Spleen (tissue), 11 donors: ENCODE measurements at regions not wholly inside any gene's neighbourhood (a gene's known extent, or its start where the extent isn't known, plus 50 kb on each side); places are given as distances from the start of the nearest gene placed in this dataset.

Experiments
- DNase-seq: peaks from one replicate; pipeline ENCODE4 v3.0.0-alpha.2; 2020
- H3K27ac ChIP-seq, 8 donors: fragments of 200-600 bp; sonication (generic) in 7 of 8; 1 replicate in 4 of 8; 2 replicates in 4 of 8; pipeline versions ENCODE4 v1.5.0 to v1.8.0; 2016 to 2021; ENCODE audit warnings: inconsistent platforms in 4 of 8, mild to moderate bottlenecking in 4 of 8, moderate library complexity in 1 of 8
- H3K27me3 ChIP-seq, 7 donors: fragments of 200-600 bp; sonication (generic) in 6 of 7; replicated peaks in 1 of 7; 1 replicate in 4 of 7; 2 replicates in 3 of 7; pipeline versions ENCODE4 v1.5.0 to v1.8.0; 2016 to 2021; ENCODE audit warnings: inconsistent platforms in 3 of 7, mild to moderate bottlenecking in 1 of 7
- H3K36me3 ChIP-seq, 6 donors: fragments of 200-600 bp; sonication (generic) in 5 of 6; 1 replicate in 4 of 6; 2 replicates in 2 of 6; pipeline versions ENCODE4 v1.5.0 to v1.8.0; 2016 to 2021; ENCODE audit warnings: inconsistent platforms in 2 of 6
- H3K4me1 ChIP-seq, 6 donors: fragments of 200-600 bp; sonication (generic) in 5 of 6; 1 replicate in 3 of 6; 2 replicates in 3 of 6; pipeline versions ENCODE4 v1.5.0 to v1.8.0; 2016 to 2021; ENCODE audit warnings: inconsistent platforms in 3 of 6
- H3K4me3 ChIP-seq, 8 donors: fragments of 200-600 bp; sonication (generic) in 7 of 8; 1 replicate in 4 of 8; 2 replicates in 4 of 8; pipeline versions ENCODE4 v1.5.0 to v1.8.0; 2016 to 2021; ENCODE audit warnings: inconsistent platforms in 4 of 8, mild to moderate bottlenecking in 4 of 8, moderate library complexity in 2 of 8
- H3K9me3 ChIP-seq, 8 donors: fragments of 200-600 bp; sonication (generic) in 7 of 8; 1 replicate in 4 of 8; 2 replicates in 4 of 8; pipeline versions ENCODE4 v1.5.0 to v1.8.0; 2016 to 2021; ENCODE audit warnings: inconsistent platforms in 4 of 8
- CTCF ChIP-seq, 11 experiments: fragments of 200-600 bp in 7 of 11; fragments of 450-650 bp in 4 of 11; sonication (generic) in 4 of 11; IDR thresholded peaks in 8 of 11; conservative IDR thresholded peaks in 3 of 11; 1 replicate in 7 of 11; 2 replicates in 4 of 11; pipeline versions ENCODE4 v1.4.0 to v1.8.0; 2016 to 2021; ENCODE audit warnings: antibody characterized with exemption in 11 of 11, inconsistent platforms in 4 of 11, mild to moderate bottlenecking in 1 of 11
- POLR2A ChIP-seq, 3 donors: fragments of 450-650 bp; IDR thresholded peaks; one replicate each; pipeline ENCODE4 v1.5.1; 2017; ENCODE audit warnings: antibody characterized with exemption in 3 of 3, mild to moderate bottlenecking in 1 of 3
- POLR2AphosphoS5 ChIP-seq, 3 donors: sonication (generic); formaldehyde crosslinking; IDR thresholded peaks; one replicate each; pipeline ENCODE4 v1.5.1; 2017; ENCODE audit warnings: antibody characterized with exemption in 3 of 3
- WGBS, 5 donors: extraction: QIAGEN DNeasy Blood & Tissue Kit in 3 of 5; methylation state at CpG; one replicate each; pipeline versions ENCODE4 v1.1.5 to v1.1.7; 2013 to 2018; 5-methylcytosine and 5-hydroxymethylcytosine counted together
- intact Hi-C: fragments of 100-400 bp; cut with DNase I; formaldehyde crosslinking; loops from one replicate; pipeline ENCODE4 v1.15.0; 2023; ENCODE audit warnings: low total_unique reads
- donor health status: healthy with polysubstance abuse.
- donor health status: DM: no; HTN: no; CAD: no; lungs with moderate emphysema.
- donor health status: DM: no; HTN: no; CAD: no.
- donor health status: Bipolar disorder and iron deficiency.
- donor health status: healthy.
- donor health status: DM: no; HTN: no; CAD: no.
- donor health status: DM: yes; HTN: yes; CAD: no.

GRCh38 chr17:74104921-74105320 lies 98.6 kb upstream of the RPL38 start:
- peak; percentile 35 for DNase-seq
- 31 to 55% (median 46%) methylated on average over 5 of the region's 5 CpGs for WGBS, 5 donors
- Histone ChIP-seq H3K36me3 (no peaks in the 10 kb centered on the region), H3K4me1 (peaks cover 0 to 28% (median 15%) of the 10 kb centered on the region in 6 donors), H3K27me3 (peaks cover 0 to 71% (median 3%) of the 10 kb centered on the region in 7 donors), H3K4me3 (no peak overlapping the region), H3K9me3 (no peaks in the 10 kb centered on the region), H3K27ac (no peak overlapping the region)
- intact Hi-C loops: no loop called here
- no peak for TF ChIP-seq POLR2A (IDR thresholded peaks at IDR 0.05)
- no peak for TF ChIP-seq POLR2AphosphoS5 (IDR thresholded peaks at IDR 0.05)
- TF ChIP-seq CTCF (IDR thresholded peaks at IDR 0.05 in 8 of 11, conservative IDR thresholded peaks at IDR 0.05 in 3 of 11): no peak

GRCh38 chr17:74107107-74107506 lies 96.4 kb upstream of the RPL38 start:
- intact Hi-C loops: no loop called here
- no peaks in the 10 kb centered on the region for H3K36me3 ChIP-seq
- WGBS, 5 donors: 86 to 95% (median 91%) methylated on average over 15 of the region's 15 CpGs
- H3K4me1 ChIP-seq: peaks cover 0 to 12% (median 7%) of the 10 kb centered on the region in 6 donors
- no peak overlapping the region for H3K27ac ChIP-seq
- no peak overlapping the region for H3K4me3 ChIP-seq
- H3K27me3 ChIP-seq: peaks cover 0 to 64% (median 3%) of the 10 kb centered on the region in 7 donors
- DNase-seq: no peak
- no peaks in the 10 kb centered on the region for H3K9me3 ChIP-seq
- TF ChIP-seq POLR2AphosphoS5 (IDR thresholded peaks at IDR 0.05) (no peak), CTCF (IDR thresholded peaks at IDR 0.05 in 8 of 11, conservative IDR thresholded peaks at IDR 0.05 in 3 of 11) (no peak), POLR2A (IDR thresholded peaks at IDR 0.05) (no peak)

- H3K27me3 ChIP-seq: peaks cover 0 to 54% (median 3%) of the 10 kb centered on the region in 7 donors
- 66 to 75% (median 74%) methylated on average over 12 of the region's 12 CpGs for WGBS, 5 donors
- DNase-seq: no peak
- no peak overlapping the region for H3K4me3 ChIP-seq
- intact Hi-C loops: no loop called here
- H3K27ac ChIP-seq: no peak overlapping the region
- no peaks in the 10 kb centered on the region for H3K36me3 ChIP-seq
- peaks cover 0 to 8% (median 4%) of the 10 kb centered on the region in 6 donors for H3K4me1 ChIP-seq
- peaks cover 0 to 2% (median 0%) of the 10 kb centered on the region in 8 donors for H3K9me3 ChIP-seq
- TF ChIP-seq CTCF (IDR thresholded peaks at IDR 0.05 in 8 of 11, conservative IDR thresholded peaks at IDR 0.05 in 3 of 11) (no peak), POLR2A (IDR thresholded peaks at IDR 0.05) (no peak), POLR2AphosphoS5 (IDR thresholded peaks at IDR 0.05) (no peak)
Measured at GRCh38 chr17:74108126-74108705, 95.3 kb upstream of the RPL38 start.

- Histone ChIP-seq H3K27ac (no peak overlapping the region), H3K4me3 (no peak overlapping the region), H3K9me3 (peaks cover 0 to 5% (median 0%) of the 10 kb centered on the region in 8 donors), H3K27me3 (peaks cover 0 to 70% (median 4%) of the 10 kb centered on the region in 7 donors), H3K4me1 (no peaks in the 10 kb centered on the region), H3K36me3 (no peaks in the 10 kb centered on the region)
- WGBS, 5 donors: 57 to 67% (median 63%) methylated on average over 10 of the region's 10 CpGs
- intact Hi-C loops: no loop called here
- TF ChIP-seq POLR2A (IDR thresholded peaks at IDR 0.05) (no peak), CTCF (IDR thresholded peaks at IDR 0.05 in 8 of 11, conservative IDR thresholded peaks at IDR 0.05 in 3 of 11) (no peak), POLR2AphosphoS5 (IDR thresholded peaks at IDR 0.05) (no peak)
- no peak for DNase-seq
Measured at GRCh38 chr17:74110467-74110866, 93.0 kb upstream of the RPL38 start.
